ENCODE measurements at regions not wholly inside any gene's neighbourhood (a gene's known extent, or its start where the extent isn't known, plus 50 kb on each side); places are given as distances from the start of the nearest gene placed in this dataset.

DNA sequence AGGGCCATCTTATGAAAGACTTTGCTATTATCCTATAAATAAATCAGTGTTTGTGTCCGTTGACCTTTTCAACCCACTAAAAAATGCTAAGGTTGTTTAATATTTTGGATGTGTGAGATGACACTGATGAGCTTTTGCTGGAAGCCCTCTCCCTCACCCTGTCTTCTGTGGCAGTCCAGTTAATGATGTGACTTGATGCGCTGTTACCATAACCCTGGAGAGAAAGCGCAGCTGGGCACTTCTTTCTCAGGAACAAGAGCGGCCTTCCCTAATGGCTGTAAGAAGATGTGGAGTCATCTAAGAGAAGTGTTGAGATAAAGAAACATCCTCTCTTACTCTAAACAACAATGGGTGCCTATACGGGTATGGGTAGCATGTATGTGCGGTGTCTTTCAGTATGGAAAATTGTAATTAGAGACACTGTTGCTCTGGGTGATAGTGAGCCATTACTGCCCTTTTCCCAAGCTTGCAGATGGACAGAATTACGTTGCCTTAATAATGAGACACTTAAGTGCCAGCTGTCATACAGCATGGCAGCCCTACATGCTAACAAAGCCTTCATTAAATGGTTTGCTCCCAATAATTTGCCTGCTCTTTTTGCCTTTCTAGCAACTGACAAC, 165.6 kb upstream of the NABP1 start:
- TF ChIP-seq POLR2A (IDR thresholded peaks at IDR 0.05; ENCODE audit: low read depth), result no peak
- no peak for TF ChIP-seq EP300 (IDR thresholded peaks at IDR 0.05)
- no peak for TF ChIP-seq POLR2AphosphoS5 (IDR thresholded peaks at IDR 0.05)
- TF ChIP-seq, protein P1, sequence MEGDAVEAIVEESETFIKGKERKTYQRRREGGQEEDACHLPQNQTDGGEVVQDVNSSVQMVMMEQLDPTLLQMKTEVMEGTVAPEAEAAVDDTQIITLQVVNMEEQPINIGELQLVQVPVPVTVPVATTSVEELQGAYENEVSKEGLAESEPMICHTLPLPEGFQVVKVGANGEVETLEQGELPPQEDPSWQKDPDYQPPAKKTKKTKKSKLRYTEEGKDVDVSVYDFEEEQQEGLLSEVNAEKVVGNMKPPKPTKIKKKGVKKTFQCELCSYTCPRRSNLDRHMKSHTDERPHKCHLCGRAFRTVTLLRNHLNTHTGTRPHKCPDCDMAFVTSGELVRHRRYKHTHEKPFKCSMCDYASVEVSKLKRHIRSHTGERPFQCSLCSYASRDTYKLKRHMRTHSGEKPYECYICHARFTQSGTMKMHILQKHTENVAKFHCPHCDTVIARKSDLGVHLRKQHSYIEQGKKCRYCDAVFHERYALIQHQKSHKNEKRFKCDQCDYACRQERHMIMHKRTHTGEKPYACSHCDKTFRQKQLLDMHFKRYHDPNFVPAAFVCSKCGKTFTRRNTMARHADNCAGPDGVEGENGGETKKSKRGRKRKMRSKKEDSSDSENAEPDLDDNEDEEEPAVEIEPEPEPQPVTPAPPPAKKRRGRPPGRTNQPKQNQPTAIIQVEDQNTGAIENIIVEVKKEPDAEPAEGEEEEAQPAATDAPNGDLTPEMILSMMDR (IDR thresholded peaks at IDR 0.05), result no peak
- H3K27me3 ChIP-seq, result no peaks in the 10 kb centered on the region
- H3K4me3 ChIP-seq, result no peak overlapping the region
- DNase-seq (ENCODE audit: extremely low spot score), result no peak
- H3K9me3 ChIP-seq, result no peaks in the 10 kb centered on the region
- H3K4me1 ChIP-seq, result peaks cover 3 to 27% (median 11%) of the 10 kb centered on the region in 4 donors
- no peak overlapping the region for H3K27ac ChIP-seq (replicated peaks in 1 of 4)
- intact Hi-C loops (cut with DNase I), result no loop called here
- WGBS, result 76% methylated on average over 7 of the region's 7 CpGs
- H3K36me3 ChIP-seq, result no peaks in the 10 kb centered on the region

- intact Hi-C loops (cut with DNase I), result no loop called here
- H3K27ac ChIP-seq (replicated peaks in 1 of 4), result no peak overlapping the region
These were observed 165.1 kb upstream of the NABP1 start for GRCh38 chr2:191512874-191513273.

GRCh38 chr2:191514613-191515012, 163.3 kb upstream of the NABP1 start:
- H3K4me3 ChIP-seq, result no peak overlapping the region
- intact Hi-C loops (cut with DNase I), result no loop called here
- DNase-seq (ENCODE audit: extremely low spot score), result no peak
- no peak overlapping the region for H3K27ac ChIP-seq (replicated peaks in 1 of 4)
- peaks cover 3 to 27% (median 11%) of the 10 kb centered on the region in 4 donors for H3K4me1 ChIP-seq
- H3K36me3 ChIP-seq, result no peaks in the 10 kb centered on the region
- H3K9me3 ChIP-seq, result no peaks in the 10 kb centered on the region
- H3K27me3 ChIP-seq, result no peaks in the 10 kb centered on the region
- no peak for TF ChIP-seq POLR2AphosphoS5 (IDR thresholded peaks at IDR 0.05)
- TF ChIP-seq EP300 (IDR thresholded peaks at IDR 0.05), result no peak
- TF ChIP-seq POLR2A (IDR thresholded peaks at IDR 0.05; ENCODE audit: low read depth), result no peak
- TF ChIP-seq, protein P1 (IDR thresholded peaks at IDR 0.05), result no peak
- 65% methylated on average over 3 of the region's 4 CpGs for WGBS

More at GRCh38 chr2:191512874-191513273, 165.1 kb upstream of the NABP1 start:
- WGBS, result 82% methylated on average over 3 of the region's 3 CpGs
- H3K9me3 ChIP-seq, result no peaks in the 10 kb centered on the region
- peaks cover 3 to 27% (median 11%) of the 10 kb centered on the region in 4 donors for H3K4me1 ChIP-seq
- H3K27me3 ChIP-seq, result no peaks in the 10 kb centered on the region
- no peaks in the 10 kb centered on the region for H3K36me3 ChIP-seq
- DNase-seq (ENCODE audit: extremely low spot score), result no peak
- no peak for TF ChIP-seq POLR2AphosphoS5 (IDR thresholded peaks at IDR 0.05)
- TF ChIP-seq POLR2A (IDR thresholded peaks at IDR 0.05; ENCODE audit: low read depth), result no peak
- TF ChIP-seq, protein P1 (IDR thresholded peaks at IDR 0.05), result no peak
- no peak for TF ChIP-seq EP300 (IDR thresholded peaks at IDR 0.05)
- H3K4me3 ChIP-seq, result no peak overlapping the region

DNA sequence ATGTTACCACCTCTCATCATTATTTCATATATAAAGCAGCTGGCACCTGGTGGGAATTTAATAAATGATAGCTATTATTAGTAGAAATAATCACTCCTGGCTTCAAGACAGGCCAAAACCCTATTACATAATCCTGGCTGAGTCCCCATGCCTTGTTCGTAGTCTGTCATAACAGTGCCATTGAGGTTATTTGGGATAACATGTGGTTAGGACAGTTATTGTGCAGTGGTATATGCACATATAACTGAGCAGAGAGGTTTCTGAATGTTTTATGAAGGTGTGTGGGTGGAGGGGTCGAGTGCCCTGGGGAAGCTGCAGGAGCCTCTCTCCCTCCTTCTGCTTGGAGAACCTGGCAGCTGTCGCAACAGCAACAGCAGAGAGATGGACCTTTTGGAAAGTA, 162.4 kb upstream of the NABP1 start:
- Histone ChIP-seq H3K27ac (replicated peaks in 1 of 4) (no peak overlapping the region), H3K27me3 (no peaks in the 10 kb centered on the region), H3K4me1 (peaks cover 3 to 27% (median 11%) of the 10 kb centered on the region in 4 donors), H3K9me3 (no peaks in the 10 kb centered on the region), H3K4me3 (no peak overlapping the region), H3K36me3 (no peaks in the 10 kb centered on the region)
- no peak for DNase-seq (ENCODE audit: extremely low spot score)
- TF ChIP-seq EP300 (IDR thresholded peaks at IDR 0.05), result no peak
- WGBS, result 35% methylated on average over 3 of the region's 3 CpGs
- intact Hi-C loops (cut with DNase I), result no loop called here

DNA sequence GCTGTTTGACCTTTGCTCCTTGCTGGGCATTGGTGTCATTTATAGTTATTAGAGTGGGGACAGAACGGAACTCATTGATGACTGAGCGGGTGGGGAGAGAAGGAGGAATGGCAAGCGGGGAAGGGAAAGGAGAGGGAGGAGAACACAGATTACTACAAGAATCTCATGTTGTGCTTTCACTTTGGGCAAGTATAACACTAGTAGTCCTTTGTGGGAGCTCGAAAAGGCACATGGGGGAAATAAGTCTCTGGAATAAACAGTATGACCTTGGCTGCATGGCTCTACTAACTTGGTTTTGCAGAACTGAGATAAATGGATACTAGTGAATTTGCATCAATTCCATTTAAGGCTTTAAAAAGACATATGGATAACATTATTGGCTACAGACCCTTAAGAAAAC, 161.7 kb upstream of the NABP1 start:
- H3K36me3 ChIP-seq, result no peaks in the 10 kb centered on the region
- WGBS, result 70% methylated on average over 4 of the region's 4 CpGs
- H3K9me3 ChIP-seq, result no peaks in the 10 kb centered on the region
- H3K27ac ChIP-seq (replicated peaks in 1 of 4), result no peak overlapping the region
- H3K4me1 ChIP-seq, result peaks cover 3 to 27% (median 11%) of the 10 kb centered on the region in 4 donors
- no peaks in the 10 kb centered on the region for H3K27me3 ChIP-seq
- no peak for DNase-seq (ENCODE audit: extremely low spot score)
- intact Hi-C loops (cut with DNase I), result no loop called here
- no peak overlapping the region for H3K4me3 ChIP-seq
- TF ChIP-seq EP300 (IDR thresholded peaks at IDR 0.05) (no peak), POLR2AphosphoS5 (IDR thresholded peaks at IDR 0.05) (no peak), POLR2A (IDR thresholded peaks at IDR 0.05; ENCODE audit: low read depth) (no peak)
- TF ChIP-seq, protein P1 (IDR thresholded peaks at IDR 0.05), result no peak
